Fibroblast of the conjunctiva (primary cell): ENCODE measurements at regions not wholly inside any gene's neighbourhood (a gene's known extent, or its start where the extent isn't known, plus 50 kb on each side); places are given as distances from the start of the nearest gene placed in this dataset.
"Not testable (repeated sequence)": the region's sequence is repeated elsewhere in the genome, so short reads cannot be mapped to it uniquely, and the experiment has no call there.

Experiments used
- DNase-seq: peaks from one replicate; pipeline ENCODE4 v3.0.0-alpha.2; 2010; ENCODE audit warnings: low read depth

DNA sequence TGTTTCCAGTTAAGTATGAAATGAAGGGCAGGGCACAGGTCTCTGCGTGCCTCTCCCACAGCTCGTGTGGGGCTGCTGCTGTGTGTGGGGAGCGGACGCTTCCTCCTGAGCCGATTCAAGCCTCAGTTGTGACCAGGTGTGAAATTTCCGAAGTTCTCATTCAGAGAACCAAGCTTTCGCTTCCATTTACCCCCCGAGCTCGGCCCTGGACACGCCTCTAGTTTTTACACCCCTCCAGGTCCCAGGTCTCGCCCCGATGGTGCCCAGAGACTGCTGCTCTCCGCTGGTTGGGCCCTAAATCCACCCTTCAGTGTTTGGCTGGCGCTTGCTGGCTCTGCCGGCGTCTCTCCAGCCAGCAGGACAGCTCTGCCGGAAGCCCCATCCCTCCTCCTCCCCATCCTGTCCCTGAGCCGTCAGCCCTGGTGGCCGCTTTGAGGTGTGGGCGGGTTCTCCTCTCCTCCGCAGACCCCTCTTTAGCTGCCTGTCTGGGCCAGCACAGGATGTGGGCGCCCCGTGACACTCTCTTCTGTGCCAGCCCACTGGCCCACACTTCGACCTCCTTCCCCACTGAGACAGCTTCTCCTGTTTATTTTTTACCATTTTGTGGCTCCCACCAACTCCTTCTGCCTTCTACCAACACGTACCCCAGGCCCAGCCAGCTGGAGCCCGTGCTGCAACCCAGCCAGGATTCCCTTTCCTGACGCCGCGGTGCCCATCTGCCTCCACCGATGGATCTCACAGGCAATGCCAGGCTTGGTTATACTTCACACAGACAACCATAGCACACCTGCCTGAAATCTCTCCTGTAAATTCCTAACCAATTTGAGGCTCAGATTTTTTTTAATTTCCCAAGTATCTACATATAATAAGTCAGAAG, 142.8 kb downstream of the DLL1 start:
- no peak for DNase-seq

DNA sequence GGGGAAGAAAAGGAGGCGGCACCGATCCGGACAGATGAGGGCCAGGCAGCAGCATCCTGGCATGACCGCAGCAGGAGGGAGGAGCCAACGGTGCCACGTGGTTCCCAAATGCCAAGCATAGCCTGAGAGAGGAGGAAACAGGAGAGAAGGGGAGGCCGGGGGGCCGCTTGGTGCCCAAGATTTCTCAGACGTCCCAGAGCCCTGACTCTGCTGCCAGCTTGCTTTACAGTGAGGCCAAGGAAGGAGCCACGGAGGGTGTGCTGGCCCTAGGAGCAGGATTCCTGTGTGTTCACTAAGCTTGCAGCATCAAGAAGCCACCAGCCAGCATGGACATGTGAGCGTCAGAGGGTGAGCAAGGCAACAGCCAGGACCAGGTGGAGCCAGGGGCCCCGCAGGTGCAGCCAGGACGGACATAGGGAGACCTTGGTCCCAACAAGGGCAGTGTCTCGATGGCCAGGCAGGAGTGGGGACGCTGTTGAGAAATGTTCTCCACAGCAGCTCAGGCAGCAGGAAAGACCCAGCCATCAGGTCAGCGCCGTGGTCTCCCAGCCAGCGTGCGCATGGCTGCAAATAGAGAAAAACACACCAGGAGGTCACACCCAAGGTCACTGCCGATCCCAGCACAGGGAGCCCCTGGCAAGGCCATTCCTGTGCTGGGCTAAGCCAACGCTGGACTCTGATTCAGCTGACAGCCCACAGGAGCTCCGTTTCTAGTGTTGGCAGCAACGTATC, 143.7 kb downstream of the DLL1 start:
- DNase-seq, result no peak

DNA sequence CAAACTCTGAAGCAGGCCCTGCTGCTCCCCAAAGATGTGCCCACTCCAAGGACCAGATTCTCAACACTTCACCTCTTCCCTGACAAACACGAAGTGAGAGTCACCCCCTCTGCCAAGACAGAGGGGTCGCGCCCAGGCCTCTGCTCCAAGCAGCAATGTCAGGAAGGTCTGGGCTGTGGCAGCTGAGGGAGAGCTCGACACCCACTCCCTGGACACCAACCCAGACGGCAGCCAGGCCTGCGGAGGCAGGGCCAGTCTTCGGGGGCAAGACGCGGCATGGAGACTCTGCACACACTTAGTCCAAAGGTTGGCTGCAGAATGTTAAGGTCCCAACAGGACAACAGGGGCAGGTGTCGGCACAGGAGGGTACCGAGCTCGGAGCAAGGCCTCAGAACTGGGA, 144.2 kb downstream of the DLL1 start:
- no peak for DNase-seq

DNA sequence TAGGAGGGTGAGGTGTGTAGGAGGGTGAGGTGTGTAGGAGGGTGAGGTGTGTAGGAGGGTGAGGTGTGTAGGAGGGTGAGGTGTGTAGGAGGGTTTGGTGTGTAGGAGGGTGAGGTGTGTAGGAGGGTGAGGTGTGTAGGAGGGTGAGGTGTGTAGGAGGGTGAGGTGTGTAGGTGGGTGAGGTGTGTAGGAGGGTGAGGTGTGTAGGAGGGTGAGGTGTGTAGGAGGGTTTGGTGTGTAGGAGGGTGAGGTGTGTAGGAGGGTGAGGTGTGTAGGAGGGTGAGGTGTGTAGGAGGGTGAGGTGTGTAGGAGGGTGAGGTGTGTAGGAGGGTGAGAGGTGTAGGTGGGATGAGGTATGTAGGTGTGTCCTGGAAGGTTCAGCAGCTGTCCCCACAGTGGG, 144.7 kb downstream of the DLL1 start:
- DNase-seq, result not testable (repeated sequence)

DNA sequence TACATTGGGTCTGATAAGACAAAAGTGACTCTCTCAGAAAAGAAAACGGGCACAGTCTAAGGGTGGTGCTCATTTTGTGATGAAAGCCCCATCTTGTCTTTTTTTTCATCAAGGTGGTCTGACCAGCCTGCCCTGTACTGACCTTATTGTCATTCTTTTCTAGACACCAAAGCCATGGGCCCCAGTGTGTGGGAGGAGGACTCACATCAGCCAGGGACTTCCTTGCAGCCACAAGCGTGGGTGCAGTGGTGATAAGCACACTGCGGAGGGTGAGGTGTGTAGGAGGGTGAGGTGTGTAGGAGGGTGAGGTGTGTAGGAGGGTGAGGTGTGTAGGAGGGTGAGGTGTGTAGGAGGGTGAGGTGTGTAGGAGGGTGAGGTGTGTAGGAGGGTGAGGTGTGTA, 145.2 kb downstream of the DLL1 start:
- DNase-seq, result not testable (repeated sequence)

DNA sequence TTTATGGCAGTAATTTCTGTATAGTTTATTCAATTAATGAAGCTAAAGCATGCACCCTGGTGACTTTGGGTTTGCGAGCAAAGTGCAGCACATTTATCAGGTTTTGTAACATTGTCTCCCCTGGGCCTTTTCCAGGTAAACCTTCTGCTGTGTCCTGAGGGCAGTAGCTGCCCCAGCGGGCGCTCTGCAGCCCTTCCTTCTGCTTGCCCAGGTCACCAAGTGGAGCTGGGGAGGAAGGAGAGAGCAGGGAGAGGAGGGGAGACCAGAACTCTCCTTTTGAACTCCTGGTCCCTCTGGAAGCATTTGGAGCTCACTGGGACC, 145.6 kb downstream of the DLL1 start:
- no peak for DNase-seq

DNA sequence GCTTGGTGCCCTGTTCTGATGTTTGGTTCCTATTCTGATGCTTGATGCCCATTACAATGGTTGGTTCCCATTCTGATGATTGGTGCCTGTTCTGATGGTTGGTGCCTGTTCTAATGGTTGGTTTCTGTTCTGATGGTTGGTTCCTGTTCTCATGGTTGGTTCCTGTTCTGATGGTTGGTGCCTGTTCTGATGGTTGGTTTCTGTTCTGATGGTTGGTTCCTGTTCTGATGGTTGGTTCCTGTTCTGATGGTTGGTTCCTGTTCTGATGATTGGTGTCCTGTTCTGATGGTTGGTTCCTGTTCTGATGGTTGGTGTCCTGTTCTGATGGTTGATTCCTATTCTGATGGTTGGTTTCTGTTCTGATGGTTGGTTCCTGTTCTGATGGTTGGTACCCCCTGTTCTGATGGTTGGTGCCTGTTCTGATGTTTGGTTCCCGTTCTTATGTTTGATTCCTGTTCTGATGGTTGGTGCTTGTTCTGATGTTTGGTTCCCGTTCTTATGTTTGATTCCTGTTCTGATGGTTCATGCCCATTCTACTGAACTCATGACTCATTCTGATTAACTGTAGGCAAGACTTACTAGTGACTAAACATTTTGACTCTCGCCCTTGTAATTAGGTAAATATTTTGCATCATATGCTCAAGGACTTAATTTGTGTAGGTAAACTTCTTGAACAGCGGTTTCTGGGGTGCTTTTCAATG, 146.2 kb downstream of the DLL1 start:
- DNase-seq, result no peak

DNA sequence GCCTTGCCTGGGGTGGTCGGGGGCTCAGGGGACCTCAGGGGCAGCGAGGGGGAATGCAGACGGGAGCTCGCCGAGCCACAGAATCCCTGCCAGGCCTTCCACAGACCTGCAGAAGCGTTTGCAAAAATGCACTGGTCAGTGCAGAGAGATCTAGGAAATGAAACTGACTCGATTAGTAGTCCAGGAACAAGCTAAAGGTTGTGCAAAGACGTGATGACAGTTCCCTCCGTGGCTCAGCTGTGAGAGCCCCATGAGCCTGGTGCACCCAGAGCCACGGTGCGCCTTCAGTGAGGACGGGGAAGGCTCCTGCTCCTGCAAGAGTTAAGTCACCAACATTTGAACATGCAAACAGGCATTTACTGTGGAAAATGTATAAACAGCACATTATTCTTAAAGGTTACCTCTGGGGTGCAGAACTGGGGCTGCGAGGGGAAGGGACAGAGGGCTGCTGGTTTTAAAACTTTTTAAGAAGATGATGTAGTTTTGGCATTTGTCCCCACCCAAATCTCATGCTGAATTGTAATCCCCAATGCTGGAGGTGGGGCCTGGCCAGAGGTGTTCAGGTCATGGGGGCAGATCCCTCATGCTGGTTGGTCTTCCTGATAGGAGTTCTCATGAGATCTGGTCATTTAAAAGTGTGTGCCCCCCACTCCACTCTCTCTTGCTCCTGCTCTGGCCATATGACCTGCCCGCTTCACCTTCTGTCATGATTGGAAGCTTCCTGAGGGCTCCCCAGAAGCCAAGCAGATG, 147.3 kb downstream of the DLL1 start:
- no peak for DNase-seq

DNA sequence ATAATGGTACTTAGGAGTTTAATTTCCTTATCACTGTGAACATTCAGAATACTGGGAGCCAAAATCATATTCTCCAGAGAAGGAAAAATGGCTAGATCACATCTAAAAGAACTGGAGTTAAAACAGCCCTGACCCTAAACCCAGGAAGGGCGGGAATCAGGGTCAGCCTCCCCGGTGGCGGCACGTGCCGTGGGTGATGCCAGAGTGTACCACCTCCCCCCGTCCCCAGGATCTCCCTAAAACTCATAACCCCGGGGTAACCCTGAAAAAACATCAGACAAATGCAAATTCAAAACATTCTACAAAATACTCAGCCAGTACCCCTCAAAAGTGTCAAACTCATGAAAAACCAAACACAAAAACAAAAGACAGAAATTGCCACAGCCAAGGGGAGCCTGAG, 148.3 kb downstream of the DLL1 start:
- no peak for DNase-seq

DNA sequence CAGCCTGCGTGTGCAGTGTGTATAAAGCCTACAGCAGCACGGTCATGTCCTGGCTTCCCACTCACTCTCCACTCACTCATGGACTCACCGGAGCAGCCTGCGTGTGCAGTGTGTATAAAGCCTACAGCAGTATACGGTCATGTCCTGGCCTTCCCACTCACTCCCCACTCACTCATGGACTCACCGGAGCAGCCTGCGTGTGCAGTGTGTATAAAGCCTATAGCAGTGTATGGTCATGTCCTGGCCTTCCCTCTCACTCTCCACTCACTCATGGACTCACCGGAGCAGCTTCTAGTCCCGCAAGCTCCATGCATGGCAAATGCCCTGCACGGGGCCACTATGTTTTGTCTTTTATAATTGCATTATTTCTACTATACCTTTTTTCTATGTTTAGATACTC, 149.8 kb downstream of the DLL1 start:
- not testable (repeated sequence) for DNase-seq

DNA sequence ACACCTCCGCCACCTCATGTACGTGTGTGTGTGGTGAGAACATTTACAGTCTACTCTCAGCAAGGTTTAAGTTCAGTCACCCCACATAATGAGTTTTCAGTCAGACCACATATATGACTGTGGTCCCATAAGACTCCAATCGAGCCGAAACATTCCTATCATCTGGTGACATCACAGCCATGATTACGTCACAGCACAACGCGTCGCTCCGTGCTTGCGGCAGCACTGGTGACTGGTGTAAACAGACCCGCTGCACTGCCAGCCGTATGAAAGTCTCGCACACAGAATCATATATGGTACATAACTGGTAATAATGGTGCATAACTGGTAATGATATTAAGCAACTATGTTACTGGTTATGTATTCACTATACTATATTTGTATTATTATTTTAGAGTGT, 150.7 kb downstream of the DLL1 start:
- no peak for DNase-seq

DNA sequence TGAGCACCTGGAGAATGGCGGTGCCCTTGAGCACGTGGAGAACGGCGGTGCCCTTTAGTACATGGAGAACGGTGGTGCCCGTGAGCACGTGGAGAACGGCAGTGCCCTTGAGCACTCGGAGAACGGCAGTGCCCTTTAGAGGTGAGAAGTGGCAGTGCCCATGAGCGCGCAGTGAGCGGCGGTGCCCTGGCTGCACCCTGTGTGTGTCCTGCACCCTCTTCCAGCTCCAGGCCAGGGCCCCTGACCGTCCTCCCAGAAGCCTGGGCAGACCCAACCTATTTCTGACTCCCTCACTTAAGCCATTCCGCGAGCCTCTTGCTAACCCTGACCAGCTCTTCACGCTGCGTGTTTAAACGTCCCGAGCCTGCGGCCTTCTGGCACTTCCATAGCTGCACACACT, 151.3 kb downstream of the DLL1 start:
- DNase-seq, result no peak

DNA sequence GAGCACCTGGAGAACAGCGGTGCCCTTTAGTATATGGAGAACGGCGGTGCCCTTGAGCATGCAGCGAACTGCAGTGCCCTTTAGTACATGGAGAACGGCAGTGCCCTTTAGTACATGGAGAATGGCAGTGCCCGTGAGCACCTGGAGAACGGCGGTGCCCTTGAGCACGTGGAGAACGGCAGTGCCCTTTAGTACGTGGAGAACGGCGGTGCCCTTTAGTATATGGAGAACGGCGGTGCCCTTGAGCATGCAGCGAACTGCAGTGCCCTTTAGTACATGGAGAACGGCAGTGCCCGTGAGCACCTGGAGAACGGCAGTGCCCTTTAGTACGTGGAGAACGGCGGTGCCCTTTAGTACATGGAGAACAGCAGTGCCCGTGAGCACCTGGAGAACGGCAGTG, 151.8 kb downstream of the DLL1 start:
- DNase-seq, result not testable (repeated sequence)

DNA sequence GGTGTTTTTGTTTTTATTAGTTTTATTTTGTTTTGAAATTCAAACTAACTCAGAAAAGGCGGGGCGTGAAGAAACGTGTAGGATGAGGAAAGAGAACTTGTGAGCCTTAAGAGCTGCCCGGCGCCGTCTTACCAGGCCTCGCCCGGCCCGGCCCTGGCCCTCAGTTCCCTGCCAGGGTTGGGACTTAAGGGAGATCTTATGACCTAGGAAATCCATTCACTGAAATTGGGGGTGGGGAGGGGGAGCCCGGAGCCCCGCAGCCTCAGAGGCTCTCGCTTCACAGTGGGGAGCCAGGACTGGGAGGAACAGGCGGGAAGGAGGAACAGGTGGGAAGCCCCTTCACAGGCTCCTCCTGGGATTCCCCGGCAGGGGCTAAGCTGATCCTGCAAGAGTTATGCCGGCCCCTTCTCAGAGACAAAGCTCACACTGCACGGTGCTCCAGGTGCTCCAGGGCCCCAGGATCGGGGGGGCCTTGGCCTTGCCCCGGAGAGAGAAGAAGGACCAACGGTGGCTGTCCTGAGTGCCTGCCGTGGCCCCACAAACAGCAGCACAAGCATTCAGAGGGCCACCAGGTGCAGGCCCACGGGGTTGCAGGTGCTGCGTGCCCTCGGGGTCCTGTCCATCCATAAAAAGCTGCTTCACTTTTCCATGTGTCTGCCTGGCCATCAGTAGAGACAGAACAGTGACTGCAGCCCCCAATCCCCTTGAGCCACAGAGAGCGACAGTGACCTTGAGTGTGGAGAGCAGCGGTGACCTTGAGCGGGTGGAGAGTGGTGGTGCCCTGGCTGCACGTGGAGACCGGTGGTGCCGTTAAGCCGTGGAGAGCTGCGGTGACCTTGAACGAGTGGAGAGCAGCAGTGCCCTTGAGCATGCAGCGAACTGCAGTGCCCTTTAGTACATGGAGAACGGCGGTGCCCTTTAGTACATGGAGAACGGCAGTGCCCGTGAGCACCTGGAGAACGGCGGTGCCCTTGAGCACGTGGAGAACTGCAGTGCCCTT, 152.7 kb downstream of the DLL1 start:
- DNase-seq, result no peak

DNA sequence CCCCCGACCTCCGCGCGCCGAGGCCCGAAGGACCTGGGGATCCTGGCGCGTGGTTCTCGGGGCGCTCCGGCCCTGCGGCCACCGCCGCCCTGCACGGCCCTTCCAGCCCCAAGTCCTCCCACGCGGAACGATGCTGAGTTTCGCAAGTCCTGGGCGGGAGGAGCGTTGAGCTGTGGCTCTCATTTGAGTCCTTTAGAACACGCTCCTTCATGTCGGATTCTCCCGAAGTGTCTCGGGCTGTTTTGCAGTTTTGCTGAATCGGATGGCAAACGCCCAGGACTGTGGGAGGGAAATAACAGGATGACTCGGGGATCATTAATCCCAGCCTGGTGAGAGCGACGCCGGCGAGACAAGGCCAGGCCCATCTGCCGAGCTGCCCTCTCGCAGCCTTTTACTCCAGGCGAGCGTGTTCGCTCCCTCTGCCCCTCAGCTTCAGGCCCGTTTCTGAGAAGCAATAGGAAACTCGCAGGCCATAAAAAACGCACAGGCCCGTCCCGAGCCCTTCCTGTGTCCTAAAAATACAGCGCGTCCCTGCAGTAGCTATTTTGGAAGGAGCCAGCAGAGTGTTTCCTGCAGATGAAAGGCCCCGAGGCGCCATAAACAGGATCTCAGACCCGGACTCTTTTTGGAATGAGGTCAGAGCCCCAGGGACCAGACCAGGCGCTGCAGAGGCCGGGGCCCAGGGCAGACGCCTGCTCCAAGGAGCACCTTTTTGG, 153.5 kb downstream of the DLL1 start:
- no peak for DNase-seq

DNA sequence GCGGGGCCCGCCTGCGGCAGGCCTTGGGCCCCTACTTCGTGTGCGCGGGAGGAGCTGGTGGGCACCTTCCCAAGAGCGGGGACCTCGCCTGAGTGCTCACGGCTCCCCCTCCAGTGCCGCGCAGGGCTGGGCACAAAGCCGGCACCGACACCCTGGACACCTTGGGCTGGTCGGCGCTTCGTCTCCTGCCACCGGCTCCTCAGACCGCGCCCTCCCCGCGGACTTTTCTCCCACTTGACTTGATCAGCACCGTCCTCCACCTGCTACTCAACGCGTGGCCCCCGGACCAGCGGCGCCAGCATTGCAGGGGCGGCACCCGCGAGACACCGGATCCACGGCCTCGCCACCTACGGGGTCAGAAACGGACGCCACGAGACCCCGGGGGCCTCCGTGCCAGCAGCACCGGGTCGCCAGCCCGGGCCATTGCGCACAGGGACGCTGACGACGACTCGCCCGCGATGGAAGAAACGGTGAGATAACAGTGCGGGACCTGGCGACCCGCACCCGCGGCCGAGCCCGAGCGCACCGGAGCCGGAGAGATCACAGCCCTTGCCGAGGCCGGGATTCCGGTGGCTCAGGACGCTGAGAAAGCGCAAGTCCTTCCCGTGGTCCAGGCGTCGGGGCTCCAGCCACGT, 154.2 kb downstream of the DLL1 start:
- no peak for DNase-seq

DNA sequence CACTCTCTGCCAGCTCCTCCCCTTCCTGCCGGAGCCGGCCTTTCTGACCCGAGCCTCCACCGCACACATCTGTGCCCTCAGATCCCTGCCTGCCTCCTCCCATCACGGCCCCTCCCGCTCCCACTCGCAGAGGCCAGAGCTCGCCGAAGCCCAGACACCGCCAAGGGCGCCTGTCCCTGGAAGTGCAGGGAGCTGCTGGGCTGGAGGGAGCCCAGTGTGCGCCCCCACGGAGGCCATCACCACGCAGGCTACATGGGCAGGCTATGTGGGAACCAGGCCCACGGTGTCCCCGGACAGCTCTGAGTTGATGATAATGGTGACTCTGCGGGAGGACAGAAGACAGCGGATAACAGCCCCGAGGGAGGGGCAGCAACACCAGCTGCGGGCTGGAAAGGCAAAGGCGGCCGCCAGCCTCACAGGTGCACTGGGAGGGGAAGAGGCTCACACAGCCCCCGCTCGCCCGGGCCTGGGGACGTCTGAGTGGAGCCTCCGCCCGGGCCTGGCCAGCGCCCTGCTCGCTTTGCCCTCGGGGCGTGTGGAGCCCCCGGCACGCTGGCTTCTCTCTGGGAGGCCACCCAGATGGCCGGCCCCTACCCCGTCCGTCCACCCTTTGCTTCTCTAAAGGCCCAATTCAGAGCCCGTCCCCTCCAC, 154.9 kb downstream of the DLL1 start:
- no peak for DNase-seq

DNA sequence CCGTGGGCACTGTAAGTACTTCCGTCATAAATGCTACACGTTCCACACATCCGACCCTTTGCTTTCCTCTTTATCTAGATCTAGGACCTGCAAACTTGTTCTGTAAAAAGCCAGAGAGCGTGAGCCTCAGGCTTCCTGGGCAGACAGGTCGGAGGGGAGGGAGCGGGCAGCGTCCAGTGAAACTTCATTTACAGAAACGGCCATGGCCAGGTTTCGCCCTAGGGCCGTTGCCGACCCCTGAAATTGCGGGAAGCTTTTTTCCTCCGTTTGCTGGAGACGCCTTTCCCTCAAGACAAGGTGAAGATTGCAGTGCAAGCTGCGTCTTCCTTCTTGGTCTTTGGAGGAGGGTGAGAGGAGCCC, 155.4 kb downstream of the DLL1 start:
- DNase-seq, result no peak
